IMR-90 (cell line): ENCODE measurements at regions not wholly inside any gene's neighbourhood (a gene's known extent, or its start where the extent isn't known, plus 50 kb on each side); places are given as distances from the start of the nearest gene placed in this dataset.

Experiments
- ATAC-seq: fragments of 200-7000 bp; cut with Tn5 transposase; 2 replicates; pipeline ENCODE4 v1.9.1; 2020; ENCODE audit warnings: low read depth, mild to moderate bottlenecking, moderate library complexity
- BruUV-seq: library from RNA; stranded (reverse); fragments of 400-500 nt; replicated peaks from 2 replicates; lab custom pipeline; 2021; lab: Mats Ljungman, UMichigan
- CTCF ChIA-PET: fragments of 300-600 bp; formaldehyde crosslinking; extraction: SDS; loops from one replicate; lab custom pipeline; 2021; ENCODE audit warnings: antibody characterized with exemption; lab: Yijun Ruan, JAX
- POLR2A ChIA-PET: fragments of 300-600 bp; sonication (Branson Sonifier 250); formaldehyde crosslinking; loops from one replicate; lab custom pipeline; 2022; ENCODE audit warnings: antibody characterized with exemption; ENCODE audit not compliant: unreplicated experiment; lab: Charles Lee
- DNase-seq: peaks from one replicate; pipeline ENCODE4 v3.0.0; 2013
- H2AFZ ChIP-seq: replicated peaks from 2 replicates; pipeline ENCODE3; 2013; ENCODE audit warnings: low read length, mild to moderate bottlenecking; ENCODE audit not compliant: poor library complexity
- H2AK5ac ChIP-seq: 2 replicates; pipeline ENCODE4 v1.6.1; 2013; ENCODE audit warnings: low read depth, low read length, inconsistent platforms
- H2AK9ac ChIP-seq: replicated peaks from 2 replicates; pipeline ENCODE3; 2013; ENCODE audit warnings: mild to moderate bottlenecking, low read depth, low read length, moderate library complexity; ENCODE audit not compliant: poor library complexity
- H2BK120ac ChIP-seq: 2 replicates; pipeline ENCODE4 v1.6.1; 2013; ENCODE audit warnings: low read depth, low read length, inconsistent platforms
- H2BK15ac ChIP-seq: 3 replicates; pipeline ENCODE4 v1.6.1; 2013; ENCODE audit warnings: low read depth, low read length, inconsistent platforms
- H2BK20ac ChIP-seq: 2 replicates; pipeline ENCODE4 v1.6.1; 2013; ENCODE audit warnings: low read depth, mild to moderate bottlenecking, inconsistent platforms, low read length, moderate library complexity
- H2BK5ac ChIP-seq: 2 replicates; pipeline ENCODE4 v1.6.1; 2013; ENCODE audit warnings: mild to moderate bottlenecking, low read depth, low read length, inconsistent platforms; ENCODE audit not compliant: poor library complexity, severe bottlenecking
- H3K14ac ChIP-seq: replicated peaks from 2 replicates; pipeline ENCODE4 v1.6.1; 2013; ENCODE audit warnings: low read depth, low read length, inconsistent platforms
- H3K18ac ChIP-seq: 2 replicates; pipeline ENCODE4 v1.6.1; 2013; ENCODE audit warnings: low read depth, low read length, control low read depth
- H3K23ac ChIP-seq: 2 replicates; pipeline ENCODE4 v1.6.1; 2013; ENCODE audit warnings: low read depth, low read length, inconsistent platforms
- H3K27ac ChIP-seq: 2 replicates; pipeline ENCODE4 v1.5.1; 2013; ENCODE audit warnings: mild to moderate bottlenecking, control low read depth, low read length; ENCODE audit not compliant: insufficient read depth
- H3K27me3 ChIP-seq: 2 replicates; pipeline ENCODE4 v1.6.1; 2013; ENCODE audit warnings: low read length; ENCODE audit not compliant: control insufficient read depth, insufficient read depth
- H3K36me3 ChIP-seq: 2 replicates; pipeline ENCODE4 v1.6.1; 2013; ENCODE audit warnings: low read length, mixed read lengths; ENCODE audit not compliant: control insufficient read depth, insufficient read depth
- H3K4ac ChIP-seq: 2 replicates; pipeline ENCODE4 v1.6.1; 2013; ENCODE audit warnings: low read depth, low read length, inconsistent platforms
- H3K4me1 ChIP-seq: 2 replicates; pipeline ENCODE4 v1.6.1; 2013; ENCODE audit warnings: low read length, mixed read lengths; ENCODE audit not compliant: control insufficient read depth, insufficient read depth
- H3K4me2 ChIP-seq: 2 replicates; pipeline ENCODE4 v1.6.1; 2013; ENCODE audit warnings: low read depth, mild to moderate bottlenecking, control low read depth, low read length, moderate library complexity
- H3K4me3 ChIP-seq: 2 replicates; pipeline ENCODE4 v1.5.1; 2013; ENCODE audit warnings: low read depth, mild to moderate bottlenecking, control low read depth, low read length, moderate library complexity; ENCODE audit not compliant: insufficient read depth
- H3K56ac ChIP-seq: 2 replicates; pipeline ENCODE4 v1.6.1; 2013; ENCODE audit warnings: low read length, inconsistent platforms; ENCODE audit not compliant: insufficient read depth; ENCODE audit errors: extremely low read depth
- H3K79me1 ChIP-seq, 2 experiments: 2 replicates each; pipeline ENCODE4 v1.6.1; 2013; ENCODE audit warnings: low read length in 2 of 2, inconsistent platforms in 1 of 2, low read depth in 1 of 2
- H3K9ac ChIP-seq: 2 replicates; pipeline ENCODE4 v1.6.1; 2013; ENCODE audit warnings: low read depth, low read length, control low read depth
- H3K9me1 ChIP-seq: 2 replicates; pipeline ENCODE4 v1.6.1; 2013; ENCODE audit warnings: low read length, inconsistent platforms; ENCODE audit not compliant: insufficient read depth
- H3K9me3 ChIP-seq: 2 replicates; pipeline ENCODE4 v1.6.1; 2013; ENCODE audit warnings: low read length; ENCODE audit not compliant: control insufficient read depth, insufficient read depth
- H4K20me1 ChIP-seq: 2 replicates; pipeline ENCODE4 v1.6.1; 2013; ENCODE audit warnings: low read length, inconsistent platforms; ENCODE audit not compliant: insufficient read depth
- H4K5ac ChIP-seq: 2 replicates; pipeline ENCODE4 v1.6.1; 2013; ENCODE audit warnings: mild to moderate bottlenecking, low read depth, low read length, control low read depth
- H4K8ac ChIP-seq, 2 experiments: 2 replicates each; pipeline ENCODE4 v1.6.1; 2013; ENCODE audit warnings: low read depth in 2 of 2, low read length in 2 of 2, control low read depth in 1 of 2, inconsistent platforms in 1 of 2
- H4K91ac ChIP-seq: 2 replicates; pipeline ENCODE4 v1.6.1; 2013; ENCODE audit warnings: low read depth, low read length, inconsistent platforms; ENCODE audit not compliant: insufficient read depth
- POLR2A ChIP-seq: IDR thresholded peaks from 2 replicates; pipeline ENCODE4 v1.6.1; 2012; ENCODE audit warnings: mild to moderate bottlenecking, low read depth, low read length
- RFX5 ChIP-seq: IDR thresholded peaks from 2 replicates; pipeline ENCODE4 v1.8.0; 2012; ENCODE audit warnings: low read depth, mild to moderate bottlenecking, low read length, moderate library complexity
- WGBS, 2 experiments: methylation state at CpG; one replicate each; pipeline versions ENCODE4 v1.1.5 to v1.1.7; 2013; ENCODE audit warnings: missing lambda C conversion rate in 2 of 2; ENCODE audit not compliant: insufficient read length in 1 of 2; ENCODE audit errors: extremely low coverage in 2 of 2; 5-methylcytosine and 5-hydroxymethylcytosine counted together
- dilution Hi-C: fragments of 300-500 bp; cut with HindIII; formaldehyde crosslinking; loops from one replicate; pipeline ENCODE4 v1.14.3; 2018; ENCODE audit warnings: low sequenced_read_pairs; ENCODE audit not compliant: unreplicated experiment
- in situ Hi-C: fragments of 300-500 bp; cut with MboI; formaldehyde crosslinking; loops from 3 replicates; pipeline ENCODE4 v1.14.3; 2019; ENCODE audit warnings: low sequenced_read_pairs, inconsistent platforms, mixed read lengths
- intact Hi-C: fragments of 100-400 bp; cut with micrococcal nuclease; formaldehyde crosslinking; loops from 2 replicates; pipeline ENCODE4 v1.10.0; 2022

GRCh38 chr10:128709686-128710085, 583.5 kb upstream of the MKI67 start:
- Histone ChIP-seq H3K4me3 (no peak overlapping the region), H3K4me1 (no peaks in the 10 kb centered on the region), H3K4me2 (no peak overlapping the region), H2BK5ac (no peak overlapping the region), H3K56ac (no peak overlapping the region), H4K5ac (no peak overlapping the region), H2BK20ac (no peak overlapping the region), H3K36me3 (no peaks in the 10 kb centered on the region), H3K23ac (no peak overlapping the region), H2BK120ac (no peak overlapping the region), H3K9ac (no peak overlapping the region), H3K27me3 (no peaks in the 10 kb centered on the region), H2AK5ac (no peak overlapping the region), H4K91ac (no peak overlapping the region), H3K18ac (no peak overlapping the region), H2AK9ac (no peak overlapping the region), H3K79me1 (no peaks in the 10 kb centered on the region), H3K9me3 (peaks cover 39% of the 10 kb centered on the region), H2BK15ac (no peak overlapping the region), H3K4ac (no peak overlapping the region), H4K8ac (no peak overlapping the region), H4K20me1 (no peaks in the 10 kb centered on the region), H3K9me1 (no peaks in the 10 kb centered on the region), H3K14ac (no peak overlapping the region), H3K27ac (no peak overlapping the region), H2AFZ (no peak overlapping the region)
- intact Hi-C loops (no loop called here), dilution Hi-C loops (no loop called here), in situ Hi-C loops (no loop called here)
- BruUV-seq: no TSS peak
- TF ChIP-seq RFX5 (no peak), POLR2A (no peak)
- ATAC-seq (no peak), DNase-seq (no peak)
- 100% methylated on average over 3 of the region's 12 CpGs; no CpG with 5 or more reads in 1 of the 2 experiments for WGBS, 2 experiments
- ChIA-PET POLR2A (no interaction called here), CTCF (no interaction called here)
